ENCODE measurements at regions not wholly inside any gene's neighbourhood (a gene's known extent, or its start where the extent isn't known, plus 50 kb on each side); places are given as distances from the start of the nearest gene placed in this dataset.

- TF ChIP-seq, protein P1, sequence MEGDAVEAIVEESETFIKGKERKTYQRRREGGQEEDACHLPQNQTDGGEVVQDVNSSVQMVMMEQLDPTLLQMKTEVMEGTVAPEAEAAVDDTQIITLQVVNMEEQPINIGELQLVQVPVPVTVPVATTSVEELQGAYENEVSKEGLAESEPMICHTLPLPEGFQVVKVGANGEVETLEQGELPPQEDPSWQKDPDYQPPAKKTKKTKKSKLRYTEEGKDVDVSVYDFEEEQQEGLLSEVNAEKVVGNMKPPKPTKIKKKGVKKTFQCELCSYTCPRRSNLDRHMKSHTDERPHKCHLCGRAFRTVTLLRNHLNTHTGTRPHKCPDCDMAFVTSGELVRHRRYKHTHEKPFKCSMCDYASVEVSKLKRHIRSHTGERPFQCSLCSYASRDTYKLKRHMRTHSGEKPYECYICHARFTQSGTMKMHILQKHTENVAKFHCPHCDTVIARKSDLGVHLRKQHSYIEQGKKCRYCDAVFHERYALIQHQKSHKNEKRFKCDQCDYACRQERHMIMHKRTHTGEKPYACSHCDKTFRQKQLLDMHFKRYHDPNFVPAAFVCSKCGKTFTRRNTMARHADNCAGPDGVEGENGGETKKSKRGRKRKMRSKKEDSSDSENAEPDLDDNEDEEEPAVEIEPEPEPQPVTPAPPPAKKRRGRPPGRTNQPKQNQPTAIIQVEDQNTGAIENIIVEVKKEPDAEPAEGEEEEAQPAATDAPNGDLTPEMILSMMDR (IDR thresholded peaks at IDR 0.05): no peak
- TF ChIP-seq POLR2A (IDR thresholded peaks at IDR 0.05): no peak
- Histone ChIP-seq H3K4me1 (no peaks in the 10 kb centered on the region), H3K9me3 (no peaks in the 10 kb centered on the region), H3K36me3 (no peaks in the 10 kb centered on the region), H3K27ac (no peak overlapping the region), H3K4me3 (no peak overlapping the region), H3K27me3 (no peaks in the 10 kb centered on the region)
- no peak for DNase-seq
Observed at GRCh38 chr3:76377074-76377473, 591.7 kb upstream of the ZNF717 start.

GRCh38 chr3:76378789-76379188 is 593.4 kb upstream of the ZNF717 start:
- no peak for TF ChIP-seq POLR2A (IDR thresholded peaks at IDR 0.05)
- Histone ChIP-seq H3K9me3 (no peaks in the 10 kb centered on the region), H3K4me1 (no peaks in the 10 kb centered on the region), H3K36me3 (no peaks in the 10 kb centered on the region), H3K27me3 (no peaks in the 10 kb centered on the region), H3K27ac (no peak overlapping the region), H3K4me3 (no peak overlapping the region)
- no peak for DNase-seq

DNA sequence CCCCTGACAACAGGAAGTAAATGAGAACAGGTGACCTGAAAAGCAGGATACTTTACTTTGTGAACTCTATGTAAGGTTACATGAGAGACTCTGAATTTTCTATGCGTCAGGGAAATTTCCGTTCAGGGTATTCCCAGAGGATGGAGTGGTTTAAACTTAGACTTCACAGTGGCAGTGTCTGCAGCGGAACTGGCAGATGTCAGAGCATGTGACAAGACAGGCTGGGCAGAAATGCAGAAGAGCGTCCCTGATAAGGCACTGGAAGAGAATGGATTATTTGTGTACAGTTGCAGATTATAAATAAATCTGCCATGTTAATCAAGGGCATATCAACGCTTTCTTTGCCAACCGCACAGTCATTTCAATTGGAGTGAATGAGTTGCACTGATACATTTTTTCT is 598.4 kb upstream of the ZNF717 start:
- H3K27ac ChIP-seq: no peak overlapping the region
- no peak overlapping the region for H3K4me3 ChIP-seq
- no peak for DNase-seq
- no peaks in the 10 kb centered on the region for H3K27me3 ChIP-seq
- no peaks in the 10 kb centered on the region for H3K9me3 ChIP-seq
- H3K36me3 ChIP-seq: no peaks in the 10 kb centered on the region
- TF ChIP-seq, protein P1 (IDR thresholded peaks at IDR 0.05): no peak
- TF ChIP-seq POLR2A (IDR thresholded peaks at IDR 0.05): no peak
- no peaks in the 10 kb centered on the region for H3K4me1 ChIP-seq

- H3K9me3 ChIP-seq: no peaks in the 10 kb centered on the region
- H3K4me3 ChIP-seq: no peak overlapping the region
- no peaks in the 10 kb centered on the region for H3K4me1 ChIP-seq
- no peaks in the 10 kb centered on the region for H3K27me3 ChIP-seq
- no peak for DNase-seq
- TF ChIP-seq, protein P1 (IDR thresholded peaks at IDR 0.05): no peak
- no peak for TF ChIP-seq POLR2A (IDR thresholded peaks at IDR 0.05)
- no peak overlapping the region for H3K27ac ChIP-seq
- no peaks in the 10 kb centered on the region for H3K36me3 ChIP-seq
Observed at GRCh38 chr3:76387000-76387399, 601.7 kb upstream of the ZNF717 start.

DNA sequence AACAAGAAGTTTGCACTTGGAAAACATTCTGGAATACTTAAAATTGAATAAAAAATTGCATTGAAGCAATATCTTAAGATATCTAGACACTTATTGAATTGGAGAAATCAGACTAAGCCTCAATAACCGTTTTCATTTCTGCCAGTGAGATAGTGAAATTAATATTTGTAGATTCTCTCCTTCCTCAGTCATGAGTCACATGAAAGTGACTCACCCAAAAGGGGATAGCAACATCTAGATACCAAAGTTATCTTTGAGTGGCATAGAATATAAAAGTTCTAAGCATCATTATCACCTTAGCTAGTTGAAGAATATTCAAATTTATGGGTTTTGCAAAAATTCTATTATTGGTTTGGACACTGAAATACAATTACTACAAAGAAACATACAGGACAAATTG is 614.8 kb upstream of the ZNF717 start:
- H3K27ac ChIP-seq: no peak overlapping the region
- no peak for TF ChIP-seq POLR2A (IDR thresholded peaks at IDR 0.05)
- TF ChIP-seq, protein P1 (IDR thresholded peaks at IDR 0.05): no peak
- H3K9me3 ChIP-seq: no peaks in the 10 kb centered on the region
- no peak for DNase-seq
- no peaks in the 10 kb centered on the region for H3K27me3 ChIP-seq
- no peaks in the 10 kb centered on the region for H3K4me1 ChIP-seq
- no peak overlapping the region for H3K4me3 ChIP-seq
- no peaks in the 10 kb centered on the region for H3K36me3 ChIP-seq

GRCh38 chr3:76402926-76403325 is 617.6 kb upstream of the ZNF717 start:
- TF ChIP-seq, protein P1 (IDR thresholded peaks at IDR 0.05): no peak
- no peak for TF ChIP-seq POLR2A (IDR thresholded peaks at IDR 0.05)
- no peaks in the 10 kb centered on the region for H3K27me3 ChIP-seq
- H3K4me1 ChIP-seq: no peaks in the 10 kb centered on the region
- H3K36me3 ChIP-seq: no peaks in the 10 kb centered on the region
- no peak overlapping the region for H3K4me3 ChIP-seq
- H3K27ac ChIP-seq: no peak overlapping the region
- no peak for DNase-seq
- no peaks in the 10 kb centered on the region for H3K9me3 ChIP-seq

Data from Peyer's patch (tissue), 4 donors.